Heart right ventricle (tissue), 16 donors: ENCODE measurements at regions not wholly inside any gene's neighbourhood (a gene's known extent, or its start where the extent isn't known, plus 50 kb on each side); places are given as distances from the start of the nearest gene placed in this dataset.

Experiments used
- ATAC-seq, 8 donors: fragments of 200-7000 bp; cut with Tn5 transposase; one replicate each; pipeline ENCODE4 v1.9.1; 2020; ENCODE audit warnings: mild to moderate bottlenecking in 8 of 8, moderate library complexity in 8 of 8, moderate number of reproducible peaks in 1 of 8
- DNase-seq, 2 donors: peaks; one replicate each; pipeline ENCODE4 v3.0.0-alpha.2; 2020
- H3K27ac ChIP-seq, 10 donors: fragments of 200-600 bp; sonication (generic) in 2 of 10; one replicate each; pipeline versions ENCODE4 v1.5.0 to v1.8.0; 2020 to 2022; ENCODE audit warnings: mild to moderate bottlenecking in 3 of 10
- H3K27me3 ChIP-seq, 7 donors: fragments of 200-600 bp; one replicate each; pipeline ENCODE4 v1.8.0; 2021 to 2022; ENCODE audit warnings: mild to moderate bottlenecking in 2 of 7
- H3K36me3 ChIP-seq, 9 donors: fragments of 200-600 bp; sonication (generic) in 1 of 9; one replicate each; pipeline versions ENCODE4 v1.5.0 to v1.8.0; 2020 to 2022; ENCODE audit warnings: mild to moderate bottlenecking in 2 of 9
- H3K4me1 ChIP-seq, 9 donors: fragments of 200-600 bp; sonication (generic) in 1 of 9; one replicate each; pipeline versions ENCODE4 v1.5.0 to v1.8.0; 2020 to 2022; ENCODE audit warnings: mild to moderate bottlenecking in 4 of 9
- H3K4me3 ChIP-seq, 10 donors: fragments of 200-600 bp; sonication (generic) in 2 of 10; one replicate each; pipeline versions ENCODE4 v1.5.0 to v1.8.0; 2020 to 2022; ENCODE audit warnings: mild to moderate bottlenecking in 7 of 10, moderate library complexity in 2 of 10
- H3K9me3 ChIP-seq, 11 donors: fragments of 200-600 bp in 10 of 11; sonication (generic) in 2 of 11; one replicate each; pipeline versions ENCODE4 v1.5.0 to v1.8.0; 2013 to 2022; ENCODE audit warnings: mild to moderate bottlenecking in 2 of 11, control low read depth in 1 of 11, moderate library complexity in 1 of 11
- CTCF ChIP-seq, 9 donors: fragments of 200-600 bp; sonication (generic) in 2 of 9; IDR thresholded peaks; one replicate each; pipeline versions ENCODE4 v1.5.0 to v1.8.0; 2021 to 2022; ENCODE audit warnings: antibody characterized with exemption in 9 of 9, mild to moderate bottlenecking in 5 of 9, moderate library complexity in 1 of 9
- WGBS, 2 donors: extraction: QIAGEN DNeasy Blood & Tissue Kit; methylation state at CpG; one replicate each; pipeline ENCODE4 v1.1.7; 2013; ENCODE audit warnings: inconsistent platforms in 1 of 2; 5-methylcytosine and 5-hydroxymethylcytosine counted together
- intact Hi-C, 10 donors: fragments of 100-400 bp; cut with DNase I; formaldehyde crosslinking; loops; one replicate each; pipeline versions ENCODE4 v1.11.1 to v1.14.2; 2022
- donor health status: Arrhythmogenic right ventricular cardiomyopathy.
- donor health status: ischemic (EF 13 %, LVEDD 7.1; RV severe dilation, severe dysfunction).
- donor health status: healthy with polysubstance abuse.
- donor health status: DM: no; HTN: yes; CAD: no.
- donor health status: DM: no; HTN: no; CAD: no.
- donor health status: ischemic (EF 25% LVEDD 6.9; RV normal size, moderate dysfunction).
- donor health status: ischemic (EF 25% LVEDD 5.7; RV mildly dilated, moderate dysfunction).
- donor health status: healthy.
- donor health status: DM: yes; HTN: yes; CAD: no.
- donor health status: Ischemic cardiomyopathy.
- donor health status: ischemic (EF 35%, LVEDD 5.7; RV mildly dilated, moderate dysfunction).
- donor health status: nonischemic (EF 11% LVEDD 7.7; RV severe dilation, severe dysfunction).
- donor health status: DM: yes; HTN: yes; CAD: no.
- donor health status: PGD.
- donor health status: ischemic (EF 29% LVEDD 5.4; RV normal size, mild dysfunction).
- donor health status: nonischemic (EF 23%, LVEDD 6.1; RV moderate dilation, normal function).

- no peaks in the 10 kb centered on the region for H3K4me1 ChIP-seq
- intact Hi-C loops, result no loop called here
- ATAC-seq, result no peak
- H3K36me3 ChIP-seq, result no peaks in the 10 kb centered on the region
- no peak overlapping the region for H3K27ac ChIP-seq
- no peaks in the 10 kb centered on the region for H3K27me3 ChIP-seq
- 77 to 89% methylated on average over 2 of the region's 2 CpGs for WGBS, 2 donors
- no peaks in the 10 kb centered on the region for H3K9me3 ChIP-seq
- no peak for DNase-seq
- TF ChIP-seq CTCF (IDR thresholded peaks at IDR 0.05), result no peak
- H3K4me3 ChIP-seq, result no peak overlapping the region
Measured at GRCh38 chr2:163389838-163390237, 346.0 kb downstream of the FIGN start.

- ATAC-seq (no peak), DNase-seq (no peak)
- no peak for TF ChIP-seq CTCF (IDR thresholded peaks at IDR 0.05)
- Histone ChIP-seq H3K36me3 (no peaks in the 10 kb centered on the region), H3K27me3 (no peaks in the 10 kb centered on the region), H3K9me3 (no peaks in the 10 kb centered on the region), H3K4me1 (no peaks in the 10 kb centered on the region), H3K27ac (no peak overlapping the region), H3K4me3 (no peak overlapping the region)
- 78 to 87% methylated on average over 2 of the region's 2 CpGs for WGBS, 2 donors
- intact Hi-C loops, result no loop called here
Measured at GRCh38 chr2:163375472-163375871, 360.3 kb downstream of the FIGN start.

- no peak for ATAC-seq
- no peak for TF ChIP-seq CTCF (IDR thresholded peaks at IDR 0.05)
- no peaks in the 10 kb centered on the region for H3K4me1 ChIP-seq
- no peaks in the 10 kb centered on the region for H3K36me3 ChIP-seq
- H3K27me3 ChIP-seq, result no peaks in the 10 kb centered on the region
- WGBS, 2 donors, result 79 to 90% methylated on average over 2 of the region's 2 CpGs
- no peak for DNase-seq
- H3K9me3 ChIP-seq, result no peaks in the 10 kb centered on the region
- H3K4me3 ChIP-seq, result no peak overlapping the region
- intact Hi-C loops, result no loop called here
- no peak overlapping the region for H3K27ac ChIP-seq
Measured at GRCh38 chr2:163375070-163375469, 360.7 kb downstream of the FIGN start.

GRCh38 chr2:163374282-163374681 is 361.5 kb downstream of the FIGN start:
- H3K4me1 ChIP-seq, result no peaks in the 10 kb centered on the region
- intact Hi-C loops, result no loop called here
- WGBS, 2 donors, result 92 to 95% methylated on average over 3 of the region's 3 CpGs
- no peak for TF ChIP-seq CTCF (IDR thresholded peaks at IDR 0.05)
- H3K27ac ChIP-seq, result no peak overlapping the region
- no peaks in the 10 kb centered on the region for H3K9me3 ChIP-seq
- H3K27me3 ChIP-seq, result no peaks in the 10 kb centered on the region
- no peaks in the 10 kb centered on the region for H3K36me3 ChIP-seq
- no peak overlapping the region for H3K4me3 ChIP-seq
- no peak for ATAC-seq
- DNase-seq, result no peak

- no peaks in the 10 kb centered on the region for H3K36me3 ChIP-seq
- no peaks in the 10 kb centered on the region for H3K9me3 ChIP-seq
- H3K4me3 ChIP-seq, result no peak overlapping the region
- TF ChIP-seq CTCF (IDR thresholded peaks at IDR 0.05), result no peak
- 82 to 94% methylated on average over 1 of the region's 1 CpG for WGBS, 2 donors
- ATAC-seq, result no peak
- no peaks in the 10 kb centered on the region for H3K27me3 ChIP-seq
- intact Hi-C loops, result no loop called here
- H3K4me1 ChIP-seq, result no peaks in the 10 kb centered on the region
- no peak for DNase-seq
- H3K27ac ChIP-seq, result no peak overlapping the region
Measured at GRCh38 chr2:163373496-163373895, 362.3 kb downstream of the FIGN start.
